DOHH2 (cell line): ENCODE measurements at regions not wholly inside any gene's neighbourhood (a gene's known extent, or its start where the extent isn't known, plus 50 kb on each side); places are given as distances from the start of the nearest gene placed in this dataset.

Experiments
- H3F3A ChIP-seq: fragments of 200-600 bp; sonication (generic), shearing (Covaris generic); 2 replicates; pipeline ENCODE4 v1.6.0; 2016; ENCODE audit warnings: antibody characterized with exemption, mild to moderate bottlenecking; ENCODE audit not compliant: control insufficient read depth, insufficient read depth
- H3K27ac ChIP-seq: fragments of 200-600 bp; sonication (generic); 2 replicates; pipeline ENCODE4 v1.5.1; 2014; ENCODE audit warnings: low read depth, mild to moderate bottlenecking, low read length, moderate library complexity
- H3K27me3 ChIP-seq: fragments of 200-600 bp; sonication (generic); 2 replicates; pipeline ENCODE4 v1.6.1; 2014; ENCODE audit warnings: mild to moderate bottlenecking, low read length, mixed read lengths; ENCODE audit not compliant: control insufficient read depth
- H3K36me3 ChIP-seq: fragments of 200-600 bp; sonication (generic); 2 replicates; pipeline ENCODE4 v1.6.1; 2014; ENCODE audit warnings: mild to moderate bottlenecking, low read length, moderate library complexity, mixed read lengths; ENCODE audit not compliant: control insufficient read depth
- H3K4me1 ChIP-seq: fragments of 200-600 bp; sonication (generic); 2 replicates; pipeline ENCODE4 v1.6.1; 2014; ENCODE audit warnings: mild to moderate bottlenecking, low read length, mixed read lengths; ENCODE audit not compliant: control insufficient read depth
- H3K4me2 ChIP-seq: fragments of 200-600 bp; sonication (generic); 2 replicates; pipeline ENCODE4 v1.6.0; 2014; ENCODE audit warnings: mild to moderate bottlenecking, low read length, moderate library complexity
- H3K4me3 ChIP-seq: fragments of 200-600 bp; sonication (generic); 2 replicates; pipeline ENCODE4 v1.5.1; 2014; ENCODE audit warnings: mild to moderate bottlenecking, low read length, mixed read lengths
- H3K79me2 ChIP-seq: fragments of 200-600 bp; sonication (generic); 2 replicates; pipeline ENCODE4 v1.6.1; 2014; ENCODE audit warnings: mild to moderate bottlenecking, low read length, mixed read lengths; ENCODE audit not compliant: control insufficient read depth
- H3K9me2 ChIP-seq: fragments of 200-600 bp; sonication (generic); replicated peaks from 2 replicates; pipeline ENCODE4 v1.6.1; 2014; ENCODE audit warnings: mild to moderate bottlenecking, low read length, mixed read lengths; ENCODE audit not compliant: control insufficient read depth
- H3K9me3 ChIP-seq: fragments of 200-600 bp; sonication (generic); 2 replicates; pipeline ENCODE4 v1.6.1; 2014; ENCODE audit warnings: antibody characterized with exemption, low read length, mixed read lengths; ENCODE audit not compliant: control insufficient read depth, insufficient read depth
- H4K20me1 ChIP-seq: fragments of 200-600 bp; sonication (generic); 2 replicates; pipeline ENCODE4 v1.6.0; 2014; ENCODE audit warnings: low read depth, mild to moderate bottlenecking, antibody characterized with exemption, low read length, moderate library complexity; ENCODE audit not compliant: control insufficient read depth, insufficient read depth
- CTCF ChIP-seq: fragments of 200-600 bp; sonication (generic); IDR thresholded peaks from one replicate; pipeline ENCODE4 v1.5.1; 2014; ENCODE audit warnings: antibody characterized with exemption, mild to moderate bottlenecking, low read depth, low read length; ENCODE audit not compliant: poor library complexity, severe bottlenecking
- EZH2phosphoT487 ChIP-seq: fragments of 200-600 bp; sonication (generic); IDR thresholded peaks from 2 replicates; pipeline ENCODE4 v1.6.1; 2017; ENCODE audit warnings: borderline replicate concordance, mild to moderate bottlenecking, antibody characterized with exemption, low read length, moderate library complexity, mixed read lengths

- H3K9me2 ChIP-seq: no peaks in the 10 kb centered on the region
- H3K79me2 ChIP-seq: no peaks in the 10 kb centered on the region
- no peaks in the 10 kb centered on the region for H3F3A ChIP-seq
- H3K4me1 ChIP-seq: no peaks in the 10 kb centered on the region
- H3K4me3 ChIP-seq: no peak overlapping the region
- no peaks in the 10 kb centered on the region for H3K36me3 ChIP-seq
- H4K20me1 ChIP-seq: no peaks in the 10 kb centered on the region
- TF ChIP-seq EZH2phosphoT487 (no peak), CTCF (no peak)
- no peaks in the 10 kb centered on the region for H3K27me3 ChIP-seq
- H3K9me3 ChIP-seq: no peaks in the 10 kb centered on the region
- no peak overlapping the region for H3K27ac ChIP-seq
- H3K4me2 ChIP-seq: no peak overlapping the region
These were observed 219.4 kb upstream of the SSTR4 start for GRCh38 chr20:22815603-22816315.

GRCh38 chr20:22818636-22819035, 216.5 kb upstream of the SSTR4 start:
- Histone ChIP-seq H3K27me3 (no peaks in the 10 kb centered on the region), H3K4me1 (no peaks in the 10 kb centered on the region), H3F3A (no peaks in the 10 kb centered on the region), H3K36me3 (no peaks in the 10 kb centered on the region), H4K20me1 (no peaks in the 10 kb centered on the region), H3K79me2 (no peaks in the 10 kb centered on the region), H3K4me3 (no peak overlapping the region), H3K9me2 (no peaks in the 10 kb centered on the region), H3K27ac (no peak overlapping the region), H3K9me3 (no peaks in the 10 kb centered on the region), H3K4me2 (no peak overlapping the region)
- TF ChIP-seq EZH2phosphoT487 (no peak), CTCF (no peak)

- TF ChIP-seq EZH2phosphoT487 (no peak), CTCF (no peak)
- no peaks in the 10 kb centered on the region for H3K27me3 ChIP-seq
- H3K9me3 ChIP-seq: no peaks in the 10 kb centered on the region
- H3K27ac ChIP-seq: no peak overlapping the region
- H3K9me2 ChIP-seq: no peaks in the 10 kb centered on the region
- H3K36me3 ChIP-seq: no peaks in the 10 kb centered on the region
- no peaks in the 10 kb centered on the region for H3K4me1 ChIP-seq
- no peak overlapping the region for H3K4me2 ChIP-seq
- no peaks in the 10 kb centered on the region for H3F3A ChIP-seq
- H3K4me3 ChIP-seq: no peak overlapping the region
- H4K20me1 ChIP-seq: no peaks in the 10 kb centered on the region
- no peaks in the 10 kb centered on the region for H3K79me2 ChIP-seq
These were observed 216.0 kb upstream of the SSTR4 start for GRCh38 chr20:22819112-22819511.
